SK-N-SH treated with all-trans-retinoic acid at 6 μM for 48 hours (cell line): ENCODE measurements at regions not wholly inside any gene's neighbourhood (a gene's known extent, or its start where the extent isn't known, plus 50 kb on each side); places are given as distances from the start of the nearest gene placed in this dataset.

Experiments
- ATAC-seq: fragments of 200-7000 bp; cut with Tn5 transposase; 3 replicates; pipeline ENCODE4 v1.9.1; 2020; ENCODE audit warnings: mild to moderate bottlenecking, moderate library complexity
- BACH2 ChIP-seq: fragments of 250-450 bp; sonication (Bioruptor Pico); IDR thresholded peaks from 2 replicates; pipeline ENCODE4 v1.9.0; 2021; ENCODE audit warnings: mild to moderate bottlenecking, borderline replicate concordance
- CREB5 ChIP-seq: fragments of 250-450 bp; sonication (Bioruptor Pico); IDR thresholded peaks from 2 replicates; pipeline ENCODE4 v1.5.1; 2020; ENCODE audit warnings: low read depth, mild to moderate bottlenecking, moderate library complexity
- CSDC2 ChIP-seq: fragments of 250-450 bp; sonication (Bioruptor Pico); IDR thresholded peaks from 2 replicates; pipeline ENCODE4 v1.5.0; 2020; ENCODE audit warnings: mild to moderate bottlenecking, moderate library complexity
- CSRNP3 ChIP-seq: fragments of 250-450 bp; sonication (Bioruptor Pico); IDR thresholded peaks from 2 replicates; pipeline ENCODE4 v1.5.1; 2021; ENCODE audit warnings: mild to moderate bottlenecking, moderate library complexity
- ESRRG ChIP-seq: fragments of 250-450 bp; sonication (Bioruptor Pico); IDR thresholded peaks from 2 replicates; pipeline ENCODE4 v1.6.1; 2021; ENCODE audit warnings: mild to moderate bottlenecking
- GLIS3 ChIP-seq: fragments of 250-450 bp; sonication (Bioruptor Pico); IDR thresholded peaks from 2 replicates; pipeline ENCODE4 v1.5.0; 2020; ENCODE audit warnings: mild to moderate bottlenecking, moderate library complexity
- OSR1 ChIP-seq: fragments of 250-450 bp; sonication (Bioruptor Pico); IDR thresholded peaks from 2 replicates; pipeline ENCODE4 v1.8.0; 2022; ENCODE audit warnings: moderate library complexity, mild to moderate bottlenecking, inconsistent platforms
- POU6F1 ChIP-seq: fragments of 250-450 bp; sonication (Bioruptor Pico); IDR thresholded peaks from 2 replicates; pipeline ENCODE4 v1.8.0; 2021; ENCODE audit warnings: low read depth, mild to moderate bottlenecking, moderate library complexity, borderline replicate concordance
- PPARA ChIP-seq: fragments of 250-450 bp; sonication (Bioruptor Pico); IDR thresholded peaks from 2 replicates; pipeline ENCODE4 v1.5.0; 2020; ENCODE audit warnings: mild to moderate bottlenecking, borderline replicate concordance
- RARB ChIP-seq: fragments of 250-450 bp; sonication (Bioruptor Pico); IDR thresholded peaks from 2 replicates; pipeline ENCODE4 v1.8.0; 2021; ENCODE audit warnings: mild to moderate bottlenecking, moderate library complexity
- SNAI2 ChIP-seq: fragments of 250-450 bp; sonication (Bioruptor Pico); IDR thresholded peaks from 2 replicates; pipeline ENCODE4 v1.5.0; 2020; ENCODE audit warnings: mild to moderate bottlenecking, moderate library complexity
- TCF4 ChIP-seq: fragments of 250-450 bp; sonication (Bioruptor Pico); IDR thresholded peaks from 2 replicates; pipeline ENCODE4 v1.8.0; 2021; ENCODE audit warnings: mild to moderate bottlenecking, moderate library complexity, borderline replicate concordance
- TOX ChIP-seq: fragments of 250-450 bp; sonication (Bioruptor Pico); IDR thresholded peaks from 2 replicates; pipeline ENCODE4 v1.8.0; 2021; ENCODE audit warnings: mild to moderate bottlenecking, moderate library complexity, borderline replicate concordance
- TSHZ2 ChIP-seq: fragments of 250-450 bp; sonication (Bioruptor Pico); IDR thresholded peaks from 2 replicates; pipeline ENCODE4 v1.5.0; 2020; ENCODE audit warnings: mild to moderate bottlenecking, moderate library complexity
- ZC3H10 ChIP-seq: fragments of 250-450 bp; sonication (Bioruptor Pico); IDR thresholded peaks from 2 replicates; pipeline ENCODE4 v1.5.1; 2021; ENCODE audit warnings: mild to moderate bottlenecking, moderate library complexity
- ZFP3 ChIP-seq: fragments of 250-450 bp; sonication (Bioruptor Pico); IDR thresholded peaks from 2 replicates; pipeline ENCODE4 v1.5.0; 2020; ENCODE audit warnings: mild to moderate bottlenecking, moderate library complexity
- ZNF565 ChIP-seq: fragments of 450-650 bp; formaldehyde crosslinking; conservative IDR thresholded peaks from 2 replicates; pipeline ENCODE4 v1.5.0; 2020; ENCODE audit warnings: low read depth, mild to moderate bottlenecking, moderate library complexity
- ZNF8 ChIP-seq: fragments of 450-650 bp; formaldehyde crosslinking; IDR thresholded peaks from 2 replicates; pipeline ENCODE4 v1.5.0; 2020; ENCODE audit warnings: mild to moderate bottlenecking, moderate library complexity

GRCh38 chr20:24199501-24199900 lies 210.9 kb upstream of the GGTLC1 start:
- no peak for ATAC-seq
- no peak for TF ChIP-seq OSR1 (CRISPR knock-in tag)
- TF ChIP-seq PPARA, result no peak
- no peak for TF ChIP-seq POU6F1
- TF ChIP-seq CREB5 (CRISPR knock-in tag), result no peak
- no peak for TF ChIP-seq TSHZ2 (CRISPR knock-in tag)

- ATAC-seq, result no peak
- TF ChIP-seq TCF4 (CRISPR knock-in tag) (no peak), SNAI2 (CRISPR knock-in tag) (no peak), POU6F1 (no peak), ZC3H10 (CRISPR knock-in tag) (no peak), GLIS3 (CRISPR knock-in tag) (no peak), CREB5 (CRISPR knock-in tag) (no peak), TSHZ2 (CRISPR knock-in tag) (no peak), ZFP3 (CRISPR knock-in tag) (no peak)
Measured at GRCh38 chr20:24194143-24194542, 205.6 kb upstream of the GGTLC1 start.

GRCh38 chr20:24190905-24191304 lies 202.3 kb upstream of the GGTLC1 start:
- no peak for ATAC-seq
- TF ChIP-seq ESRRG (CRISPR knock-in tag), result no peak
- no peak for TF ChIP-seq ZC3H10 (CRISPR knock-in tag)
- TF ChIP-seq OSR1 (CRISPR knock-in tag), result no peak
- no peak for TF ChIP-seq BACH2
- TF ChIP-seq TSHZ2 (CRISPR knock-in tag), result no peak
- TF ChIP-seq POU6F1, result no peak
- TF ChIP-seq TOX, result no peak
- no peak for TF ChIP-seq ZNF565 (CRISPR knock-in tag)
- no peak for TF ChIP-seq GLIS3 (CRISPR knock-in tag)
- TF ChIP-seq CSRNP3 (CRISPR knock-in tag), result no peak
- no peak for TF ChIP-seq ZNF8 (CRISPR knock-in tag)
- no peak for TF ChIP-seq RARB (CRISPR knock-in tag)
- no peak for TF ChIP-seq SNAI2 (CRISPR knock-in tag)
- no peak for TF ChIP-seq CSDC2 (CRISPR knock-in tag)
